ENCODE measurements at regions not wholly inside any gene's neighbourhood (a gene's known extent, or its start where the extent isn't known, plus 50 kb on each side); places are given as distances from the start of the nearest gene placed in this dataset.

DNA sequence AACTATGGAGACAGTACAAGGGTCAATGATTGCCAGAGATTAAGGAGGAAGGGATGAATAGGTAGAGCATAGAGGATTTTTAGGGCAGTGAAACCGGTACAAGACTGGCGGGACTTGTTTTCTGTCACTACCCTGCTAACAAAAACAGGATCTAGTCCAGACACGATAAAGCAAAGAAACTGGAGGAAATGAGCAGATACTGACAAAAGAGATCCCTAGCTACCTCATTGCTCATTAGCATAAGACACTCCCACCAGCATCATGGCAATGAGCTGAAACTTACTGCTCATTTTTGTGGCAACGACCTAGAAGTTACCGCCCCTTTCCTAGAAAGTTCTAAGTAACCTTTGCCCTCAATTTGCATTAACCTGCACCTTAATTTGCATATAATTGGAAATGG lies 131.2 kb downstream of the ETAA1 start:
- Mint-ChIP-seq H3K4me1 (ENCODE audit: low read depth) (no peaks in the 10 kb centered on the region), H3K36me3 (ENCODE audit: insufficient read depth in 2 of 2) (no peaks in the 10 kb centered on the region)

DNA sequence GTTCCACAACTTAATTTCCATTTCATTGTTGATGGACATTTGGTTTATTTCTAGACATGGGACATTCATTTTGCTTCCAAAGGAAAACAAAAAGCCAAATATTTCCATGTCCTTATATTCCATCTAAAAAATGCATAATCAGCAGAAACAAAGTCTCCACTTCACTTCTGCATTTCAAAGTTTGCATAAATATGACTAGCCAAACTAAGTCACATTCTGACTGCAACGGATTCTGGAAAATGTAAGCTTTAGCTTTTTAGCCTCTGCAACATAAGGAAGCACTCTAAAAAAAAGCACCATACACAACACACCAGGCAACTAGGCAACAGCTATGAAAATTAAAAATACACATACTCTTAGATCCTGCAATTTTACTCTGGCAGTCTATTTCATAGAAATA lies 135.3 kb downstream of the ETAA1 start:
- no peak for DNase-seq
- Mint-ChIP-seq H3K27ac (no peak overlapping the region), H3K9me3 (peaks cover 2 to 3% of the 10 kb centered on the region in 2 donors), H3K27me3 (ENCODE audit: low read depth) (no peaks in the 10 kb centered on the region), H3K4me3 (no peak overlapping the region), H3K36me3 (ENCODE audit: insufficient read depth in 2 of 2) (no peaks in the 10 kb centered on the region), H3K4me1 (ENCODE audit: low read depth) (no peaks in the 10 kb centered on the region)
- no peak for ATAC-seq (replicated peaks in 1 of 2)

More for the DNA sequence above, 131.2 kb downstream of the ETAA1 start:
- DNase-seq (no peak), ATAC-seq (replicated peaks in 1 of 2) (no peak)
- peaks cover 0 to 1% of the 10 kb centered on the region in 2 donors for H3K9me3 Mint-ChIP-seq
- H3K27me3 Mint-ChIP-seq (ENCODE audit: low read depth) = no peaks in the 10 kb centered on the region
- H3K4me3 Mint-ChIP-seq = no peak overlapping the region
- H3K27ac Mint-ChIP-seq = no peak overlapping the region

DNA sequence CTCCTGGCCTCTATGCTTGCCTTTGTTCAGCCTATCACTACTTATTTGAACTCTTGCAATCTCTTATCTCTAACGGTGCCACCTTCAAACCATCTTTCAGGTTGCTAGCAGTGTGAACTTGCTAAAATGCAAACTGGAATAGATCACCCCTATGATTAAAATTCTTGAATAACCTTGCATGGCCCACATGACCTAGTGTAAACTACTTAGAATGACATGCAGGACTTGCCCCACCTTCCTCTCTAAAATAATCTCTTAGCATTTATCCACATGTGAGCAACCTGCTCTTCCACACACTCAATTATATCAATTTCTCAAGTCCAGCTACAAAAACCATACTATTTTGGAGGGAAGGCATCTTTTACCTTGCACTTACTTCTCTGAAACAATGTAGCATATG lies 137.6 kb downstream of the ETAA1 start:
- DNase-seq = no peak
- H3K4me1 Mint-ChIP-seq (ENCODE audit: low read depth) = no peaks in the 10 kb centered on the region
- H3K9me3 Mint-ChIP-seq = peaks cover 5 to 8% of the 10 kb centered on the region in 2 donors
- H3K27me3 Mint-ChIP-seq (ENCODE audit: low read depth) = no peaks in the 10 kb centered on the region
- H3K27ac Mint-ChIP-seq = no peak overlapping the region
- no peak overlapping the region for H3K4me3 Mint-ChIP-seq
- H3K36me3 Mint-ChIP-seq (ENCODE audit: insufficient read depth in 2 of 2) = peaks cover 0 to 3% of the 10 kb centered on the region in 2 donors
- ATAC-seq (replicated peaks in 1 of 2) = no peak

DNA sequence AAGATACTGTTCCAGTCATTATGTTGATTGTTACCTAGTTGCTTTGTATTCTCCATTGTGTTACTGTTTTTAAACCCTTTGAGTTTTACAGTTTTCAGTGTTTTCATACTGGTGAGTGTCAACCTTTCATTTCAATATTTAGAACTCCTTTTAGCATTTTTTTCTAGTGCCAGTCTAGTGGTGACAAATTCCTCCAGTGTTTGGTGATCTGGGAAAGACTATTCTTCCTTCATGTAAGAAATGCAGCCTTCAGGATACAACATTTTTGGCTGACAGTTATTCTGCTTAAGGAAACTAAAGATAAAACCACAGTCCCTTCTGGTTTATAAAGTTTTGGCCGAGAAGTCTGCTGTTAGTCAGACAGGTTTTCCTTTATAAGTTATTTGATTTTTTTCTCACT lies 143.8 kb downstream of the ETAA1 start:
- DNase-seq (no peak), ATAC-seq (replicated peaks in 1 of 2) (no peak)
- no peaks in the 10 kb centered on the region for H3K27me3 Mint-ChIP-seq (ENCODE audit: low read depth)
- no peak overlapping the region for H3K27ac Mint-ChIP-seq
- H3K4me3 Mint-ChIP-seq = no peak overlapping the region
- H3K9me3 Mint-ChIP-seq = peaks cover 7 to 8% of the 10 kb centered on the region in 2 donors
- H3K4me1 Mint-ChIP-seq (ENCODE audit: low read depth) = no peaks in the 10 kb centered on the region
- peaks cover 2 to 4% of the 10 kb centered on the region in 2 donors for H3K36me3 Mint-ChIP-seq (ENCODE audit: insufficient read depth in 2 of 2)

DNA sequence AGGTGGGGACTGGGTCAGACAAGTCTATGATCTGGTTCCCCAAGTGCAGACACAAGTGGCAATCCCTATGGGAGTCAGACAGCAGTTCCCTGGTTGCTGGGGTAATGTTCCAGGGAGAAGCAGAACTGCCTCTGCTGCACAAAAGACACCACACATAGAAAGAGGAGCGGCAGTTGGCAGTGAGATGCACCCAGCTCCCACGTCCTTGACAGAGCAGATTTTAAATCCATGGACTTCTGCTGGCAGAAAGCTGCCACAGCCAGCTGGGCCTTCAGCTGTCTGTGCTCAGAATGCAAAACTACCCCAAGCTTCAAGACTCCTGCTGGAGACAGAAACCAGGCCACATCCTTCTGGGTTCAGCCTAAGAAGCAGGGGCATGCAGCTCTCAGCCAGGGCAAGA lies 147.2 kb downstream of the ETAA1 start:
- Mint-ChIP-seq H3K4me1 (ENCODE audit: low read depth) (no peaks in the 10 kb centered on the region), H3K36me3 (ENCODE audit: insufficient read depth in 2 of 2) (peaks cover 2 to 3% of the 10 kb centered on the region in 2 donors), H3K27me3 (ENCODE audit: low read depth) (no peaks in the 10 kb centered on the region), H3K27ac (no peak overlapping the region), H3K4me3 (no peak overlapping the region), H3K9me3 (peaks cover under 1 to 5% of the 10 kb centered on the region in 2 donors)
- ATAC-seq (replicated peaks in 1 of 2) = no peak
- no peak for DNase-seq

DNA sequence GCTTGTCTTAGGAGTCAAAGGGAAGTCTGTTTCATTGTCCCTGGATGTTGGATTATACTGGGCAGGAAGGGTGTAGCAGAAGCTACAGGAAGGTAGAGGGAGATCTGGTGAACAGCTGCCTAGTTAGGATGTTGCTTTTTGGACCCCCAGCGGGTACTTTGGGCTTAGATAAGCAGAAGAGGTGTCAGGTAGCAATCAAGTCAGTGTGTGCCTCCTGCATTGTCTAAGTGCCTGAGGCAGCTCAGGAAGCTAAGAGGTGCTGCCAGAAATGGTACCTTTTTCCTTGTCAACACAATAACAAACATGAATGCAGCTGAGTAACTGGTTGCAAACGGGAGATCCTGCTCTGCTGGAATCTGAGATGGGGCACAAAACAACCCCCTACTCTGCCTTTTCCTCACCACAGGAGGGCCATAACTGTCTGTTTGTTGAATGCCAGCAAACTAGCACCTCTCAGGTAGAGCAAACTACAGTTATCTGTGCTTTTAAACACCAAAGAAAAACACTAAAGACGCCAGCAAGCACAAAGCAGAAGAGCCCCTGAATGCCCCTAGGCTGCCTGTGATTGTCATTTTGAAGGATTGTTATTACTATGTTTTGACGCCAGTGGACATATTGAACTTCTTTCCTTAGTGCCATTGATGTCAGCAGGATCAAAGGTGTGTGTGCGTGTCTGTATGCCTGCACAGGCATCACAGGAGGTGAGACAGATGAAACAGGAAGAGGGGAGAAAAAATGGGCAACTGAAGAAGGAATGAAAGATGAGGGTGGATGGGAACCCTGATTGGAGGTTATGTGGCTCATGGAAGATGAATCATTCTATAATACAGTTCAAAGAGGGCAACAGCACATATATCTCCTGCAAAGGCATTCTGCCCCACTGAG lies 151.4 kb downstream of the ETAA1 start:
- ATAC-seq (replicated peaks in 1 of 2) (no peak), DNase-seq (no peak)
- H3K4me3 Mint-ChIP-seq = no peak overlapping the region
- H3K4me1 Mint-ChIP-seq (ENCODE audit: low read depth) = no peaks in the 10 kb centered on the region
- peaks cover 0 to 2% of the 10 kb centered on the region in 2 donors for H3K36me3 Mint-ChIP-seq (ENCODE audit: insufficient read depth in 2 of 2)
- peaks cover 0 to 3% of the 10 kb centered on the region in 2 donors for H3K9me3 Mint-ChIP-seq
- H3K27me3 Mint-ChIP-seq (ENCODE audit: low read depth) = no peaks in the 10 kb centered on the region
- H3K27ac Mint-ChIP-seq = no peak overlapping the region

DNA sequence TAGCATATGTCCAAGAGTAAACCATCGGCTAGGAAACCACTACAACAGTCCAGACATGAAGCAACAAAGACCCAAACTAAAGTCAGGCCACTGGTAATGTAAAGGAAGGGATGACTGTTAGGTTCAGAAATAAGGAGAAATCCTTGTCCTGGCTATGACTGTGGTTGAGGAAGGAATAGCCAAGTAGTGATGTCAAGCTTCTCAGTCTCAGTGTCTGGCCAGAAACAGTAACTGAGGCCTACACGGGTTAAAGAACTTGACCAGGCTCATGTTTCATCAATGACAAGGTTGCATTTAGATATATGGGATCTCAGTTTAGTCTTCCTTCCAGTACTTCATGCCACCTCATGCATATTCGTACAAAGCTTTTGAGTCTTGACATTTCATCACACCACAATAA lies 162.0 kb downstream of the ETAA1 start:
- Mint-ChIP-seq H3K27ac (no peak overlapping the region), H3K9me3 (peaks cover 1 to 9% of the 10 kb centered on the region in 2 donors), H3K36me3 (ENCODE audit: insufficient read depth in 2 of 2) (no peaks in the 10 kb centered on the region), H3K4me3 (no peak overlapping the region), H3K4me1 (ENCODE audit: low read depth) (no peaks in the 10 kb centered on the region), H3K27me3 (ENCODE audit: low read depth) (no peaks in the 10 kb centered on the region)
- DNase-seq = no peak
- ATAC-seq (replicated peaks in 1 of 2) = no peak

DNA sequence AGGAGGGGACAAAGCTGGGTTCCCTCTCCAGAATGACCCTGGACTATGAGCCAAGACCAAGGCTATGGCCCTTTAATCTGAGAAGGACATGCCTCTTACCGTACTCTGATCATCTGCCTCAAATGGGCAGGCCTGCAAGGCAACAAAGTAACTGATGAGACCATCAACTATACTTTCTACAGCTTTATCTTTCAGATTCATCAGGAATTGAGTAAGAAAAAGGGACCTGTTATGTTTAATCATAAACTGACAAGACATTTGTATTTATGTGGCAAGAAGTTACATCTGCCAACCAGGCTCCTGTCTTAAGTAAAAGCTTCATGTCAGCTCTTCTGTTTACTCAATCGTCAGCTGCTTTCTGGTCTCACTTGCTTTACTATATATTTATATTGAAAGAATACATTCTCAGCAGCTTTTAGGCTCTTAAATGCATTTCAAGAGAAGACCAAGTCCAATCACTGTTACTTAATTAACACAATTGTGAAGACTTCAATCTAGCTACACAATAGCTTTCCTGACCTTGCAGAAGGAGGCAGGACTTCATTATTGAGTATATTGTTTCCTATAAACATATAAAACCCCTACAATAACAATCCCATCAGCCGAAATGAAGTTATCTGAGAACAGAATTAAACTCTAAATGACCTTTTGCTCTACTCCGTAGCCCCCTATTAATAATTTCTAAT lies 163.8 kb downstream of the ETAA1 start:
- Mint-ChIP-seq H3K36me3 (ENCODE audit: insufficient read depth in 2 of 2) (no peaks in the 10 kb centered on the region), H3K9me3 (peaks cover 1 to 9% of the 10 kb centered on the region in 2 donors), H3K4me1 (ENCODE audit: low read depth) (no peaks in the 10 kb centered on the region), H3K4me3 (no peak overlapping the region), H3K27me3 (ENCODE audit: low read depth) (no peaks in the 10 kb centered on the region), H3K27ac (no peak overlapping the region)
- ATAC-seq (replicated peaks in 1 of 2) = no peak
- DNase-seq = no peak

DNA sequence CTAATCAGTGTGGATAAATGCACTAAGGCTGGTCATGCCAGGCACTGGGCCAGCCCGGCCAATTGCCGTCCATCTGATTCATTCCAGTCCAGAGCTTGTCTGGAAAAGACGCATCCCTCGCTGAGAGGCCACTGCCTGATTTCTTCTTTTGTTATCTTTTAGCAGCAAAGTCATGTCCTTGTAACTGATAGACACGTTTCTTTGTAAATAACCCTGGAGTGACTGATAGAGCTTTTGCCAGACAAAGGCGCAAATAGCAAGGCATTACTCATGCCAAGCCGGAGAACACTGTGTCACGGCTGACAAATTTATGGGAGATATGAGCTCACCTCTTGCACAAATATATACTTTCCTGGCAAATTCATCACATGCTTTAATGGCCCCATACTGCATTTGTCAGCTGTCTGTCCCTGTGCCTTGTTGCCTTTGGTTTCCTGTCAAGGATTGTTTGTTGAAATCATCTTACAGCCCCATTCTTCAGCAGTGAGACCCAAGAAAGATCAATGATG lies 164.4 kb downstream of the ETAA1 start:
- Mint-ChIP-seq H3K4me1 (ENCODE audit: low read depth) (no peaks in the 10 kb centered on the region), H3K27me3 (ENCODE audit: low read depth) (no peaks in the 10 kb centered on the region), H3K36me3 (ENCODE audit: insufficient read depth in 2 of 2) (no peaks in the 10 kb centered on the region), H3K9me3 (peaks cover 1 to 9% of the 10 kb centered on the region in 2 donors), H3K27ac (no peak overlapping the region), H3K4me3 (no peak overlapping the region)
- DNase-seq (no peak), ATAC-seq (replicated peaks in 1 of 2) (no peak)

DNA sequence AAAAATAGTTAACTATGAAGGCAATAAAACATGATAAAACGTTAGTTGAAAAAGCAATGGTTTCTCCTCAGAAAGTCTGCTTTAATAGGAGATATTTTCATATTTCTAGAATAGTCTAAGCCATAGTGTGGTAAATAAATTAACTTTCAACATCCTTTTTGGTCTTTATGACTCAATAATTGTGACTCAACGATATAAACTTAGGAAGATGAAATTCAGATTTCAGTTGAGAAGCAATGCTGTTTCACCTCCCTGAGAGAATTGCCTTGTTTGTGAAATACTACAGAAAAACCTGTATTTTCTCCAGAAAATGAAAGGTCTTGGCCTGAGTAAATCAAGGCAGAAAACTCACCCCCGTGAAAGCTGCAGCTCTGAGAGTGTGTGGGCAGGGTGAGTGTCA lies 166.9 kb downstream of the ETAA1 start:
- Mint-ChIP-seq H3K4me1 (ENCODE audit: low read depth) (no peaks in the 10 kb centered on the region), H3K4me3 (no peak overlapping the region), H3K27me3 (ENCODE audit: low read depth) (no peaks in the 10 kb centered on the region), H3K9me3 (peaks cover 3 to 7% of the 10 kb centered on the region in 2 donors), H3K36me3 (ENCODE audit: insufficient read depth in 2 of 2) (no peaks in the 10 kb centered on the region), H3K27ac (no peak overlapping the region)
- no peak for ATAC-seq (replicated peaks in 1 of 2)
- no peak for DNase-seq

DNA sequence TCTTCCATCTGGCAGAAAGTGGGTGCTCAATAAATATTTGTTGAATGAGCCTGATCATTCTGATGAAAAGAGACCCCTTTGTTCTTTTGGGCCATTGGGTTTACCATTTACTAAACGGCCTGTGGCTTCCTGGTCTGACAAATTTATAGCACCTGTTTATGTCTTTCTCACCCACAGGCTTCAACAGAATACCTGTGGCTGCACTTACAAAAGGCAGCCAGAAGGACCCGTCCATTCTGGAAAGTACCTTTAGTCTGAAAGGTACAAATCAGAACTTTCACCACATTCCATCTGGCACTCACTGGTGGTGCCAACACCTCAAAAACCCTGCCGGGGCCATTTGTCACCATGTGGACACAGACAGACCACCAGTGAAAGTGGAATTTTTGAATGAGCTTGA lies 167.5 kb downstream of the ETAA1 start:
- peaks cover 6 to 7% of the 10 kb centered on the region in 2 donors for H3K9me3 Mint-ChIP-seq
- no peaks in the 10 kb centered on the region for H3K36me3 Mint-ChIP-seq (ENCODE audit: insufficient read depth in 2 of 2)
- no peak overlapping the region for H3K4me3 Mint-ChIP-seq
- no peak for DNase-seq
- no peaks in the 10 kb centered on the region for H3K27me3 Mint-ChIP-seq (ENCODE audit: low read depth)
- no peaks in the 10 kb centered on the region for H3K4me1 Mint-ChIP-seq (ENCODE audit: low read depth)
- ATAC-seq (replicated peaks in 1 of 2) = no peak
- H3K27ac Mint-ChIP-seq = no peak overlapping the region

DNA sequence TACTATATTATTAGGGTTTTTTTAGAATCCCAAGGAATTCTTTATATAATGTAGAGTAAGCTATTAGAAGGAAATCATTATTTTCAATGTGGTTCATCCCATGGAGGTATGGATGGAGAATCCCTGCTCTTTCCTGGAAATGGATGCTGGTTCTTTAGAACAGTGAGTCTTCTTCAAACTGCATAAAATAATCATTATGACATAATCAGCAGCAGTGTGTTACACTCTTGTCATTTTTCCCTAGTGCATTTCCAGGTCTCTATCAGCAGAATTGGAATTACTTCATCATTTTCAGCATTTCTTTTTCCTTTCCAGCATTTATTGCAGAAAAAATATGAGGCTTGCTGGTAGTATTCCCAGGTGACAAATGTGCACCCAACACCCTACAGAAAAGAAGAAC lies 168.1 kb downstream of the ETAA1 start:
- H3K36me3 Mint-ChIP-seq (ENCODE audit: insufficient read depth in 2 of 2) = no peaks in the 10 kb centered on the region
- H3K9me3 Mint-ChIP-seq = peaks cover 4 to 5% of the 10 kb centered on the region in 2 donors
- no peak overlapping the region for H3K27ac Mint-ChIP-seq
- H3K4me1 Mint-ChIP-seq (ENCODE audit: low read depth) = no peaks in the 10 kb centered on the region
- ATAC-seq (replicated peaks in 1 of 2) (no peak), DNase-seq (no peak)
- no peaks in the 10 kb centered on the region for H3K27me3 Mint-ChIP-seq (ENCODE audit: low read depth)
- H3K4me3 Mint-ChIP-seq = no peak overlapping the region

DNA sequence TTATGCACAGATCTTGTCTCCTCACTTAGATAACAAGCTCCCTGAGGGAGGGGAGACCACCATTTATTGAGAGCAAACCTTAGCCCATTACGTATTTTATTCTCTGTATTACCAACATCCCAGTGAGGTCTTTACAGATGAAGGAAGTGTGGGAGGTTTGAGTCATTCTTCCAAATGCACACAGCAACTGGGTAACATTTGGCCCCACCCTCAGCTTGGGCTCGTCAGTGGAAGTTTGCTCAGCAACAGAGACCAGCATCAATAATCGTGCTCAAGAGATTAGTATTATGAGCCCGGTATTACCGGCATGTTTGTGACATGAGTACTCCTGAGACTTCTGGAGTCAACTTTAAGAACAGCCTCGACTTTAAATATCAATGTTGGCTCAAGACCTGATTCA lies 168.6 kb downstream of the ETAA1 start:
- Mint-ChIP-seq H3K4me1 (ENCODE audit: low read depth) (no peaks in the 10 kb centered on the region), H3K27me3 (ENCODE audit: low read depth) (no peaks in the 10 kb centered on the region), H3K4me3 (no peak overlapping the region), H3K27ac (no peak overlapping the region), H3K9me3 (peaks cover 3 to 4% of the 10 kb centered on the region in 2 donors), H3K36me3 (ENCODE audit: insufficient read depth in 2 of 2) (no peaks in the 10 kb centered on the region)
- DNase-seq (no peak), ATAC-seq (replicated peaks in 1 of 2) (no peak)

All from activated T-cell treated with anti-CD3 and anti-CD28 coated beads, Interleukin-2, amount 50 U/mL, for 72 hours (primary cell).